GM23338 (cell line): ENCODE measurements at regions not wholly inside any gene's neighbourhood (a gene's known extent, or its start where the extent isn't known, plus 50 kb on each side); places are given as distances from the start of the nearest gene placed in this dataset.

Source experiments
- POLR2AphosphoS5 ChIP-seq: IDR thresholded peaks from 2 replicates; pipeline ENCODE4 v1.6.1; 2016; ENCODE audit warnings: antibody characterized with exemption, low read depth
- REST ChIP-seq: IDR thresholded peaks from one replicate; pipeline ENCODE4 v1.6.1; 2018; ENCODE audit warnings: antibody characterized with exemption; ENCODE audit not compliant: unreplicated experiment
- TF ChIP-seq, protein P1 (sequence below), 2 experiments: fragments of 200-600 bp in 1 of 2; sonication (generic) in 1 of 2; conservative IDR thresholded peaks; 2 replicates each; pipeline versions ENCODE4 v1.5.1 to v1.6.1; 2016 to 2017; ENCODE audit warnings: antibody characterized with exemption in 2 of 2, low read depth in 2 of 2, mild to moderate bottlenecking in 2 of 2, moderate library complexity in 1 of 2

DNA sequence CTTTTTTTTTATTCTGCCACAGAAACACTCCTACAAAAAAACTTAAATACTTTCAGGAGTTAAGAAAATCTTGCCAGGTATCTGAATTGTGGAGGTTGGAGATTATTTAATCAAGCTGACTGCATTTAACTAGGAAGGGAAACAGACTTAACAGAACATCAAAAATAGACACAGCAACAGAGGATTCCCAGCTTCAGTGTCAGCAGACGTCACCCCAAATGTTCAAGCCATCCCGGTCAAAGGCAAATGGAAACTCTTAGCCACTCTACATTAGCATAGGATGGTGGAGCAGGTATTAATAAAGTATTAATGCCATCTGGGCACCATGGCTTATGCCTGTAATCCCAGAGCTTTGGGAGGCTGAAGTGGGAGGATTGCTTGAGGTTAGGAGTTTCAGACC, 139.7 kb upstream of the SVIL start:
- TF ChIP-seq, protein P1, sequence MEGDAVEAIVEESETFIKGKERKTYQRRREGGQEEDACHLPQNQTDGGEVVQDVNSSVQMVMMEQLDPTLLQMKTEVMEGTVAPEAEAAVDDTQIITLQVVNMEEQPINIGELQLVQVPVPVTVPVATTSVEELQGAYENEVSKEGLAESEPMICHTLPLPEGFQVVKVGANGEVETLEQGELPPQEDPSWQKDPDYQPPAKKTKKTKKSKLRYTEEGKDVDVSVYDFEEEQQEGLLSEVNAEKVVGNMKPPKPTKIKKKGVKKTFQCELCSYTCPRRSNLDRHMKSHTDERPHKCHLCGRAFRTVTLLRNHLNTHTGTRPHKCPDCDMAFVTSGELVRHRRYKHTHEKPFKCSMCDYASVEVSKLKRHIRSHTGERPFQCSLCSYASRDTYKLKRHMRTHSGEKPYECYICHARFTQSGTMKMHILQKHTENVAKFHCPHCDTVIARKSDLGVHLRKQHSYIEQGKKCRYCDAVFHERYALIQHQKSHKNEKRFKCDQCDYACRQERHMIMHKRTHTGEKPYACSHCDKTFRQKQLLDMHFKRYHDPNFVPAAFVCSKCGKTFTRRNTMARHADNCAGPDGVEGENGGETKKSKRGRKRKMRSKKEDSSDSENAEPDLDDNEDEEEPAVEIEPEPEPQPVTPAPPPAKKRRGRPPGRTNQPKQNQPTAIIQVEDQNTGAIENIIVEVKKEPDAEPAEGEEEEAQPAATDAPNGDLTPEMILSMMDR (conservative IDR thresholded peaks at IDR 0.05; ENCODE audit: low read depth in 2 of 2), result no peak
- TF ChIP-seq POLR2AphosphoS5 (no peak), REST (no peak)
